SK-N-SH (cell line): ENCODE measurements at regions not wholly inside any gene's neighbourhood (a gene's known extent, or its start where the extent isn't known, plus 50 kb on each side); places are given as distances from the start of the nearest gene placed in this dataset.

Experiments used
- CTCF ChIA-PET: fragments of 300-600, 350-600 bp; formaldehyde crosslinking; extraction: SDS; loops from one replicate; lab custom pipeline; 2021; lab: Yijun Ruan, JAX
- POLR2A ChIA-PET: fragments of 350-600 bp; sonication (Branson Sonifier 250); formaldehyde crosslinking; extraction: SDS; loops from one replicate; lab custom pipeline; 2020; ENCODE audit warnings: antibody characterized with exemption, inconsistent platforms; lab: Yijun Ruan, JAX
- DNase-seq: peaks from one replicate; pipeline ENCODE4 v3.0.0; 2012
- H2AFZ ChIP-seq: fragments of 200-600 bp; sonication (generic); 2 replicates; pipeline ENCODE4 v1.8.1; 2016; ENCODE audit warnings: antibody characterized with exemption, mild to moderate bottlenecking, low read depth
- H3F3A ChIP-seq: fragments of 200-600 bp; sonication (generic); replicated peaks from 2 replicates; pipeline ENCODE3; 2016; ENCODE audit warnings: antibody characterized with exemption, mild to moderate bottlenecking; ENCODE audit not compliant: insufficient read depth
- H3K27ac ChIP-seq, 2 experiments: fragments of 200-500 bp in 1 of 2; fragments of 200-600 bp in 1 of 2; sonication (Bioruptor generic) in 1 of 2; sonication (generic), shearing (Covaris generic) in 1 of 2; 2 replicates each; pipeline versions ENCODE4 v1.5.1 to v1.6.1; 2014 to 2016; ENCODE audit warnings: low read depth in 2 of 2, inconsistent platforms in 1 of 2, low read length in 1 of 2, mild to moderate bottlenecking in 1 of 2, mixed read lengths in 1 of 2
- H3K27me3 ChIP-seq: fragments of 200-600 bp; sonication (generic), shearing (Covaris generic); 2 replicates; pipeline ENCODE4 v1.6.1; 2016; ENCODE audit warnings: mixed run types; ENCODE audit not compliant: insufficient read depth
- H3K36me3 ChIP-seq, 2 experiments: fragments of 200-500 bp in 1 of 2; fragments of 200-600 bp in 1 of 2; sonication (Bioruptor generic) in 1 of 2; sonication (generic) in 1 of 2; replicated peaks in 1 of 2; 2 replicates each; pipeline versions ENCODE3 to v1.5.1; 2014 to 2016; ENCODE audit warnings: low read length in 1 of 2, mild to moderate bottlenecking in 1 of 2; ENCODE audit not compliant: insufficient read depth in 2 of 2, control insufficient read depth in 1 of 2
- H3K4me1 ChIP-seq, 2 experiments: fragments of 200-500 bp in 1 of 2; fragments of 200-600 bp in 1 of 2; sonication (Bioruptor generic) in 1 of 2; sonication (generic), shearing (Covaris generic) in 1 of 2; 2 replicates each; pipeline versions ENCODE4 v1.5.1 to v1.6.1; 2014 to 2016; ENCODE audit warnings: low read depth in 1 of 2, low read length in 1 of 2, mixed run types in 1 of 2; ENCODE audit not compliant: insufficient read depth in 2 of 2, control insufficient read depth in 1 of 2
- H3K4me2 ChIP-seq: fragments of 200-600 bp; sonication (generic), shearing (Covaris generic); 2 replicates; pipeline ENCODE4 v1.6.1; 2017; ENCODE audit warnings: mixed run types
- H3K4me3 ChIP-seq, 2 experiments: fragments of 200-500 bp in 1 of 2; fragments of 200-600 bp in 1 of 2; sonication (Bioruptor generic) in 1 of 2; sonication (generic), shearing (Covaris generic) in 1 of 2; 2 replicates each; pipeline versions ENCODE4 v1.5.1 to v1.8.1; 2014 to 2016; ENCODE audit warnings: low read depth in 2 of 2, inconsistent platforms in 1 of 2, low read length in 1 of 2, mild to moderate bottlenecking in 1 of 2, mixed read lengths in 1 of 2, moderate library complexity in 1 of 2
- H3K79me2 ChIP-seq: fragments of 200-600 bp; sonication (generic); 2 replicates; pipeline ENCODE4 v1.8.1; 2017; ENCODE audit warnings: mild to moderate bottlenecking; ENCODE audit not compliant: insufficient read depth
- H3K9ac ChIP-seq: fragments of 200-600 bp; sonication (generic); 2 replicates; pipeline ENCODE4 v1.6.1; 2017; ENCODE audit warnings: mixed run types
- H3K9me2 ChIP-seq: fragments of 200-600 bp; sonication (generic); 2 replicates; pipeline ENCODE4 v1.6.1; 2017; ENCODE audit warnings: mixed run types
- H3K9me3 ChIP-seq: fragments of 200-600 bp; sonication (generic); 2 replicates; pipeline ENCODE4 v1.6.1; 2017; ENCODE audit warnings: mixed run types, mild to moderate bottlenecking, moderate library complexity
- H4K20me1 ChIP-seq: fragments of 200-600 bp; sonication (generic); 2 replicates; pipeline ENCODE4 v1.6.1; 2017; ENCODE audit warnings: mild to moderate bottlenecking, mixed run types; ENCODE audit not compliant: insufficient read depth
- CHD2 ChIP-seq: fragments of 150-350 bp; IDR thresholded peaks from 2 replicates; pipeline ENCODE4 v1.6.1; 2018; ENCODE audit warnings: low read length; ENCODE audit not compliant: partially characterized antibody
- EZH2phosphoT487 ChIP-seq: fragments of 200-600 bp; sonication (generic); IDR thresholded peaks from 2 replicates; pipeline ENCODE4 v1.6.1; 2017; ENCODE audit warnings: low read depth, mixed run types, mild to moderate bottlenecking, antibody characterized with exemption, moderate library complexity, borderline replicate concordance
- FOSL2 ChIP-seq: IDR thresholded peaks from 2 replicates; pipeline ENCODE4 v1.4.0; 2012; ENCODE audit warnings: low read depth, mild to moderate bottlenecking, moderate library complexity, borderline replicate concordance
- FOXM1 ChIP-seq: IDR thresholded peaks from 2 replicates; pipeline ENCODE4 v1.4.0; 2012; ENCODE audit warnings: low read depth, mild to moderate bottlenecking
- MEF2A ChIP-seq: IDR thresholded peaks from 2 replicates; pipeline ENCODE4 v1.4.0; 2012; ENCODE audit warnings: low read depth, borderline replicate concordance
- MXI1 ChIP-seq: IDR thresholded peaks from 2 replicates; pipeline ENCODE4 v1.6.1; 2012; ENCODE audit warnings: mild to moderate bottlenecking, low read depth, low read length, improper control_type of control experiment
- PBX3 ChIP-seq: IDR thresholded peaks from 2 replicates; pipeline ENCODE4; 2012
- RFX5 ChIP-seq: IDR thresholded peaks from 2 replicates; pipeline ENCODE4 v1.6.1; 2012; ENCODE audit warnings: mild to moderate bottlenecking, improper control_type of control experiment, low read length
- TAF1 ChIP-seq: IDR thresholded peaks from 2 replicates; pipeline ENCODE4 v1.6.1; 2012; ENCODE audit warnings: low read depth, mild to moderate bottlenecking, low read length, moderate library complexity, borderline replicate concordance
- TCF12 ChIP-seq: IDR thresholded peaks from 2 replicates; pipeline ENCODE4 v1.4.0; 2012
- USF1 ChIP-seq: IDR thresholded peaks from 2 replicates; pipeline ENCODE4 v1.4.0; 2012; ENCODE audit warnings: low read depth, borderline replicate concordance
- YY1 ChIP-seq: IDR thresholded peaks from 2 replicates; pipeline ENCODE4 v1.4.0; 2012; ENCODE audit warnings: low read depth, mild to moderate bottlenecking
- WGBS: methylation state at CpG from one replicate; pipeline ENCODE4 v1.1.6; 2017; ENCODE audit warnings: low lambda C conversion rate; 5-methylcytosine and 5-hydroxymethylcytosine counted together
- TF ChIP-seq, protein P1 (sequence below): IDR thresholded peaks from 2 replicates; pipeline ENCODE4 v1.4.0; 2012; ENCODE audit warnings: low read depth, borderline replicate concordance
- TF ChIP-seq, protein P2 (sequence below): fragments of 200-600 bp; sonication (generic); IDR thresholded peaks from 2 replicates; pipeline ENCODE4 v1.6.1; 2017; ENCODE audit warnings: antibody characterized with exemption, mild to moderate bottlenecking, moderate library complexity

GRCh38 chr9:2341126-2341525, 280.5 kb upstream of the VLDLR start:
- Histone ChIP-seq H3K4me1 (peaks cover 0 to 2% of the 10 kb centered on the region in 2 experiments; a peak in 1 of 4 replicates), H3F3A (no peaks in the 10 kb centered on the region), H2AFZ (no peak overlapping the region), H3K9me2 (no peaks in the 10 kb centered on the region), H4K20me1 (no peaks in the 10 kb centered on the region), H3K27me3 (no peaks in the 10 kb centered on the region), H3K4me3 (no peak overlapping the region), H3K9ac (no peak overlapping the region), H3K36me3 (no peaks in the 10 kb centered on the region), H3K9me3 (no peaks in the 10 kb centered on the region), H3K79me2 (no peaks in the 10 kb centered on the region), H3K4me2 (no peak overlapping the region), H3K27ac (no peak overlapping the region)
- ChIA-PET POLR2A (no interaction called here), CTCF (no interaction called here)
- WGBS: 31% methylated on average over 3 of the region's 3 CpGs
- no peak for DNase-seq
- TF ChIP-seq TAF1 (no peak), MEF2A (no peak), TCF12 (no peak)

DNA sequence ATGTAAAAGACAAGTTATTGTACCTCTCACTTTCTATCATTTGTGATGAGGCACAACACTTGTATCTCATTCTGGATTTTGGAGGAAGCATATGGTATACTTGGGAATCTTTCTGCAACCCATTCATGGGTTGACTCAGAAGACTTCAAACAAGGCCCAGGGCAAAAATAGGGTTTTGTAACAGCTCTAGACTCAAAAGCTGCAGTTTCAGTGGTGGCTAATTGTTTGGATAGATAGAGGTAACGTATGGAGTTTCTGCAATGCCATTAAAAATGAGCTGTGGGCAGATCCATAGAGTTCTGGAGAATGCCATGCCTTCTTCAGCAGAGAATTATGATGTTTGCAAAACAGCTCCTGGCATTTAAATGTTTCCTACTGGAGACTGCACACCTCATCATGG, 279.6 kb upstream of the VLDLR start:
- no peak overlapping the region for H3K4me3 ChIP-seq
- no peaks in the 10 kb centered on the region for H3K27me3 ChIP-seq
- H3K79me2 ChIP-seq: no peaks in the 10 kb centered on the region
- no peak for DNase-seq
- WGBS: 20% methylated on average over 1 of the region's 1 CpG
- H3K9me2 ChIP-seq: no peaks in the 10 kb centered on the region
- H3K9ac ChIP-seq: no peak overlapping the region
- POLR2A ChIA-PET: no interaction called here
- H4K20me1 ChIP-seq: no peaks in the 10 kb centered on the region
- peaks cover 0 to 2% of the 10 kb centered on the region in 2 experiments; a peak in 1 of 4 replicates for H3K4me1 ChIP-seq
- H2AFZ ChIP-seq: no peak overlapping the region
- CTCF ChIA-PET: interaction anchor here (0.6 kb wide), 1 partner anchor 83 kb away, joined by 3 read pairs; no protein-coding TSS in a partner anchor
- TF ChIP-seq CHD2 (no peak), TCF12 (no peak), YY1 (no peak), EZH2phosphoT487 (no peak), RFX5 (no peak), USF1 (no peak), FOSL2 (no peak), FOXM1 (no peak), MXI1 (no peak), TAF1 (no peak), MEF2A (no peak), PBX3 (no peak)
- TF ChIP-seq, protein P1, sequence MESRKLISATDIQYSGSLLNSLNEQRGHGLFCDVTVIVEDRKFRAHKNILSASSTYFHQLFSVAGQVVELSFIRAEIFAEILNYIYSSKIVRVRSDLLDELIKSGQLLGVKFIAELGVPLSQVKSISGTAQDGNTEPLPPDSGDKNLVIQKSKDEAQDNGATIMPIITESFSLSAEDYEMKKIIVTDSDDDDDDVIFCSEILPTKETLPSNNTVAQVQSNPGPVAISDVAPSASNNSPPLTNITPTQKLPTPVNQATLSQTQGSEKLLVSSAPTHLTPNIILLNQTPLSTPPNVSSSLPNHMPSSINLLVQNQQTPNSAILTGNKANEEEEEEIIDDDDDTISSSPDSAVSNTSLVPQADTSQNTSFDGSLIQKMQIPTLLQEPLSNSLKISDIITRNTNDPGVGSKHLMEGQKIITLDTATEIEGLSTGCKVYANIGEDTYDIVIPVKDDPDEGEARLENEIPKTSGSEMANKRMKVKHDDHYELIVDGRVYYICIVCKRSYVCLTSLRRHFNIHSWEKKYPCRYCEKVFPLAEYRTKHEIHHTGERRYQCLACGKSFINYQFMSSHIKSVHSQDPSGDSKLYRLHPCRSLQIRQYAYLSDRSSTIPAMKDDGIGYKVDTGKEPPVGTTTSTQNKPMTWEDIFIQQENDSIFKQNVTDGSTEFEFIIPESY: no peak
- TF ChIP-seq, protein P2, sequence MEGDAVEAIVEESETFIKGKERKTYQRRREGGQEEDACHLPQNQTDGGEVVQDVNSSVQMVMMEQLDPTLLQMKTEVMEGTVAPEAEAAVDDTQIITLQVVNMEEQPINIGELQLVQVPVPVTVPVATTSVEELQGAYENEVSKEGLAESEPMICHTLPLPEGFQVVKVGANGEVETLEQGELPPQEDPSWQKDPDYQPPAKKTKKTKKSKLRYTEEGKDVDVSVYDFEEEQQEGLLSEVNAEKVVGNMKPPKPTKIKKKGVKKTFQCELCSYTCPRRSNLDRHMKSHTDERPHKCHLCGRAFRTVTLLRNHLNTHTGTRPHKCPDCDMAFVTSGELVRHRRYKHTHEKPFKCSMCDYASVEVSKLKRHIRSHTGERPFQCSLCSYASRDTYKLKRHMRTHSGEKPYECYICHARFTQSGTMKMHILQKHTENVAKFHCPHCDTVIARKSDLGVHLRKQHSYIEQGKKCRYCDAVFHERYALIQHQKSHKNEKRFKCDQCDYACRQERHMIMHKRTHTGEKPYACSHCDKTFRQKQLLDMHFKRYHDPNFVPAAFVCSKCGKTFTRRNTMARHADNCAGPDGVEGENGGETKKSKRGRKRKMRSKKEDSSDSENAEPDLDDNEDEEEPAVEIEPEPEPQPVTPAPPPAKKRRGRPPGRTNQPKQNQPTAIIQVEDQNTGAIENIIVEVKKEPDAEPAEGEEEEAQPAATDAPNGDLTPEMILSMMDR: no peak
- no peaks in the 10 kb centered on the region for H3F3A ChIP-seq
- H3K4me2 ChIP-seq: no peak overlapping the region
- H3K9me3 ChIP-seq: no peaks in the 10 kb centered on the region
- no peak overlapping the region for H3K27ac ChIP-seq
- H3K36me3 ChIP-seq: no peaks in the 10 kb centered on the region
